ENCODE measurements at regions not wholly inside any gene's neighbourhood (a gene's known extent, or its start where the extent isn't known, plus 50 kb on each side); places are given as distances from the start of the nearest gene placed in this dataset.

- Histone ChIP-seq H3K4me1 (ENCODE audit: control insufficient read depth, insufficient read depth, low read length) (no peaks in the 10 kb centered on the region), H3K36me3 (ENCODE audit: control insufficient read depth, insufficient read depth, low read length) (no peaks in the 10 kb centered on the region), H3K27ac (ENCODE audit: low read depth, low read length) (no peak overlapping the region), H3K9me3 (ENCODE audit: control insufficient read depth, low read length) (no peaks in the 10 kb centered on the region), H3K9ac (ENCODE audit: extremely low read depth, low read length, poor library complexity, severe bottlenecking) (no peak overlapping the region), H3K27me3 (ENCODE audit: control insufficient read depth, insufficient read depth, low read length, poor library complexity, severe bottlenecking) (no peaks in the 10 kb centered on the region), H3K4me3 (ENCODE audit: low read length) (no peak overlapping the region)
- Mint-ChIP-seq H3K4me1 (peaks cover 10% of the 10 kb centered on the region), H3K4me3 (no peak overlapping the region), H3K27ac (no peak overlapping the region), H3K9me3 (no peaks in the 10 kb centered on the region), H3K27me3 (ENCODE audit: insufficient read depth) (no peaks in the 10 kb centered on the region), H3K36me3 (ENCODE audit: low read depth) (no peaks in the 10 kb centered on the region)
- no peak for DNase-seq
- WGBS, 2 experiments (ENCODE audit: insufficient coverage in 1 of 2, insufficient read length in 1 of 2) = 97 to 100% methylated on average over 2 to 4 of the region's 4 CpGs
- TF ChIP-seq CTCF (conservative IDR thresholded peaks at IDR 0.05) = no peak
These were observed 343.5 kb upstream of the FANCL start for GRCh38 chr2:58584606-58585118.

- Mint-ChIP-seq H3K9me3 (peaks cover 7% of the 10 kb centered on the region), H3K36me3 (ENCODE audit: low read depth) (no peaks in the 10 kb centered on the region), H3K27me3 (ENCODE audit: insufficient read depth) (no peaks in the 10 kb centered on the region), H3K4me1 (peaks cover 10% of the 10 kb centered on the region), H3K27ac (no peak overlapping the region), H3K4me3 (no peak overlapping the region)
- Histone ChIP-seq H3K4me1 (ENCODE audit: control insufficient read depth, insufficient read depth, low read length) (no peaks in the 10 kb centered on the region), H3K36me3 (ENCODE audit: control insufficient read depth, insufficient read depth, low read length) (no peaks in the 10 kb centered on the region), H3K4me3 (ENCODE audit: low read length) (no peak overlapping the region), H3K27me3 (ENCODE audit: control insufficient read depth, insufficient read depth, low read length, poor library complexity, severe bottlenecking) (no peaks in the 10 kb centered on the region), H3K9me3 (ENCODE audit: control insufficient read depth, low read length) (no peaks in the 10 kb centered on the region), H3K27ac (ENCODE audit: low read depth, low read length) (no peak overlapping the region), H3K9ac (ENCODE audit: extremely low read depth, low read length, poor library complexity, severe bottlenecking) (no peak overlapping the region)
- TF ChIP-seq CTCF (conservative IDR thresholded peaks at IDR 0.05) = no peak
- 95 to 100% methylated on average over 2 of the region's 2 CpGs for WGBS, 2 experiments (ENCODE audit: insufficient coverage in 1 of 2, insufficient read length in 1 of 2)
- DNase-seq = no peak
These were observed 337.2 kb upstream of the FANCL start for GRCh38 chr2:58578276-58578675.

GRCh38 chr2:58574873-58575272 is 333.7 kb upstream of the FANCL start:
- no peak for DNase-seq
- 93 to 96% methylated on average over 3 to 4 of the region's 4 CpGs for WGBS, 2 experiments (ENCODE audit: insufficient coverage in 1 of 2, insufficient read length in 1 of 2)
- Mint-ChIP-seq H3K9me3 (peaks cover 7% of the 10 kb centered on the region), H3K27ac (no peak overlapping the region), H3K27me3 (ENCODE audit: insufficient read depth) (no peaks in the 10 kb centered on the region), H3K36me3 (ENCODE audit: low read depth) (no peaks in the 10 kb centered on the region), H3K4me1 (peaks cover 4% of the 10 kb centered on the region), H3K4me3 (no peak overlapping the region)
- Histone ChIP-seq H3K4me3 (ENCODE audit: low read length) (no peak overlapping the region), H3K9me3 (ENCODE audit: control insufficient read depth, low read length) (no peaks in the 10 kb centered on the region), H3K9ac (ENCODE audit: extremely low read depth, low read length, poor library complexity, severe bottlenecking) (no peak overlapping the region), H3K4me1 (ENCODE audit: control insufficient read depth, insufficient read depth, low read length) (no peaks in the 10 kb centered on the region), H3K27ac (ENCODE audit: low read depth, low read length) (no peak overlapping the region), H3K27me3 (ENCODE audit: control insufficient read depth, insufficient read depth, low read length, poor library complexity, severe bottlenecking) (no peaks in the 10 kb centered on the region), H3K36me3 (ENCODE audit: control insufficient read depth, insufficient read depth, low read length) (no peaks in the 10 kb centered on the region)
- TF ChIP-seq CTCF (conservative IDR thresholded peaks at IDR 0.05) = no peak

Data from endodermal cell (in vitro differentiated cells).